ENCODE measurements at regions not wholly inside any gene's neighbourhood (a gene's known extent, or its start where the extent isn't known, plus 50 kb on each side); places are given as distances from the start of the nearest gene placed in this dataset.
A peak's percentile ranks its signal among the peaks of the same experiment; 100 is the strongest.

DNA sequence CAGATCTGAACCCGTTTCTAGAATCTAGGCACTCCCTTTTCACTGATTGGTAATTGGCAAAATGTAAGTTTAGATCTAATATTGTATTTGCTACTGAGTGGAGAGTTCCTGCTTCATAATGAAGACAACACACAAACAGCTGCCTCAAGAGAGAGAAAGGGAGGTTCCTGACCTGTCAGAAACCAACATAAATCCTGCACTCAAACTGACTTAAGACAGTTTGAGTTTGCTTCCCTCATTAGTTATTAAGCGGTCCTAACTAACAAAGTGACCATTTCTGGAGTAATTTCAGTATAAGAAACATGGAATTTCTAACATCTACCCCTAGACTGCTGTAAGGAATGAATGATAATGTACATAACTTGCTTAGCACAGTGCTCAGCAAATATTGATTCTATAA, 191.2 kb downstream of the METTL4 start:
- DNase-seq (ENCODE audit: low spot score): no peak

DNA sequence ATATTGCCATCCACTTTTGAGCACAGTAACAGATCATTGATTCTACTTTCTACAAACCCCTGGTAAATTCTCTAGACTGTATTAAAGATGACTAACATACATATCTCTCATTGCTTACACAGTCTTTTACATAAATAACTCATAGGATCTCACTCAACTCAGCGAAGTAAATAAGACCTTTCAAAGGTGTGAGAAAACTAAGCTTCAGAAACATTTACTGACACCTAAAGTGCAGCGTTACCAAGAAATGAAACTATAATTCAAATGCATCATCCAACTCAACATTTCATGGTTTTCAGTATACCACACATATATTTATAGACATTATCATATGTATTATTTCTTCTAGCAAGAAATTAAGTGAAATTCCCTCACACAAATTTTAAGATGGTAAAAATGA, 189.8 kb downstream of the METTL4 start:
- DNase-seq (ENCODE audit: low spot score): no peak

GRCh38 chr18:2387588-2387987, 183.7 kb downstream of the METTL4 start:
- no peak for DNase-seq (ENCODE audit: low spot score)

DNA sequence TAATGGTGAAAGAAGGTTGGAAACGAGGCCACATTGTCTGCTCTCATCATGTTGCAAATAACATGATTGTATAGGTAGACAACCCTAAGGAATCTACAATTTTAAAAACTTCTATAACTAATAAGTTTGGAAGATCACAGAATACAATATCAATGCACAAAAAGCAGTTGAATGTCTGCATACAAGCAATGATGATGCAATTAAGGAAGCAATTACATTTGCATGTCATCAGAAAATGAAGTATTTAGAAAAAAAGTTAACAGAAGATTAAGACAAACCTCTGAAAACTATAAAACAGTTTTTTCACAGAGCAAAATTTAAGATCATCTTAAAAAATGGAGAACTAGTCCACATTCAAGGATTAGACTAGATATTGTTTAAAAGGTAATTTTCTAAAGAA, 181.1 kb downstream of the METTL4 start:
- no peak for DNase-seq (ENCODE audit: low spot score)

DNA sequence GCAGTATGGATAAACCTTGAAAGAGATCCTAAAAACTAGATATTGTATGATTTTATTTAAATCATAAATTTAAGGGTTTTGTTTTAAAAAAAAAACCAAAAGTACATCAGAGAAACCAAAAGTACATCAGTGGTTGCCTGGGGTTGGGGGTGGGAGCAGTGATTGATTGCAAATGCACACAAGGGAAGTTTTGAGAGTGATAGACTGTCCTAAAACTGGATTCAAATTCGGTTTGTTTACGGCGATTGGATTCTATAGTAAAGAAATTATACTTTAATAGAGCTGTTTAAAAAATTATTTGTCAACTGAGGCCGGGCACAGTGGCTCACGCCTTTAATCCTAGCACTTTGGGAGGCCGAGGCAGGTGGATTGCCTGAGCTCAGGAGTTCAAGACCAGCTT, 179.8 kb downstream of the METTL4 start:
- no peak for DNase-seq (ENCODE audit: low spot score)

DNA sequence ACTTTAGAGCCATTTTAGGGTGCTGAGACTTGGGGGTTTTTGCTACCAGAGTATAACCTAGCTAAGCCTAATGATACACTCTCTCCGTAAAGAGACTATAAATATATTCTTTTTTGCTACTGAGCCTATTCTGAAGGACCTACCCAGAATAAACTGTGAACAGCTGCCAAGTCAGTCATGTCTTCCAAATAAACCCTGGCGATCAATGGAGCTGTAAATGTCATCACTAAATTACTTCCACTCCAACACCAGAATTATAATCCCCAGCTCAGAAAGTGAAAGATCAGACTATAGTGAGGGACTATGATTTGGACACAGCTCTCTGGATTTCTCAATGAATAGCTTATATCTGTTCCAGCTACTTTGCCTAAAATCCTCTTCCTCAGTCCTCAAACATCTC, 178.9 kb downstream of the METTL4 start:
- no peak for DNase-seq (ENCODE audit: low spot score)

DNA sequence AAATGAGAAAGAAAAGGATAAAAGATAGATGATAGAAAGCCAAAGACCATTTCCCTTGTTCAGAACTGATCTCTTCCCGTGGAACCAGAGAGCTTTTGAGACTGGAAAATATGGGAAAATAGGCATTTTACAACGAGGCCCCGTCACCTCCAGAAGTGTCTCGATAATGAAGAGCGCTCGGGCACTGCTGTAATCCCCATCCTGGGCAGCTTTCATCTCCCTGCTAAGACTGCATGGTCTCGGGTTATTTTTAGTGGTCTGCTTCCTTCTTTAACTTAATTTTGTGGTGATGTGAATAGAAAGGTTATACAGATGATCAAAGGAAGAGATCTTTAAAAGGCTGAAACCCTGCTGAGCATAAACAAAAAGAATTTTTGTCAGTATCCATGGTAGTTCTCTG, 176.6 kb downstream of the METTL4 start:
- DNase-seq (ENCODE audit: low spot score): no peak

GRCh38 chr18:2395427-2396161, 175.7 kb downstream of the METTL4 start:
- no peak for DNase-seq (ENCODE audit: low spot score)

DNA sequence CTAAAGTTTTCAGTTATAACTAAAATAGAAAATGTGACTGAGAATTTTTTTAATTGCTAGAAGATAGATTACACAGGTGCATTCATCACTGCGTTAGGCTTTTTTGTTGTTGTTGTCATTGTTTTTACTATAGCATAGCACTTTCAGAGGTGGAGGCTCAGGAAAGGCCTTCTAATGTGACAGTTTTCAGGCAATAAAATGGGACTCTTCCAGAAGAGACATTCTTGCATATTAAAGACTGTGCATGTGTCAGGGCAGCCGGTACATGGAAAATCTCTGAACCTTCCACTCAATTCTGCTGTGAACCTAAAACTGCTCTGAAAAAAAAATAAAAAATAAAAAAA, 175.2 kb downstream of the METTL4 start:
- no peak for DNase-seq (ENCODE audit: low spot score)

DNA sequence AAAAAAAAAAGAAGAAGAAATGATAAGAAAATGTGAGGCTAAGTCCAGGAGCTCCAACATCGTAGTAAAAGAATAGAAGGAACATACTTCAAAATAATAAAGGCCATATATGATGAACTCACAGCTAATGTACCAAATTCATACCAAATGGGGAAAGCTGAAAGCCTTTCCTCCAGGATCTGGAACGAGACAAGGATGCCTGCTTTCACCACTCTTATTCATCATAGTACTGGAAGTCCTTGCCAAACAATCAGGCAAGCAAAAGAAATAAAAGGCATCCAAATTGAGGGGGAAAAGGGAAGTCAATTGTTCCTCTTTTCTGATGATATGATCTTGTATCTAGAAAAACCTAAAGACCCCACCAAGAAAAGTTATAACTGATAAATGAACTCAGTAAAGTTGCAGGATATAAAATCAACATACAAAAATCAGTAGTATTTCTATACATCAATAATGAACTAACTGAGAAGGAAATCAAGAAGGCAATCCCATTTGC, 170.6 kb downstream of the METTL4 start:
- no peak for DNase-seq (ENCODE audit: low spot score)

GRCh38 chr18:2402084-2402483, 169.2 kb downstream of the METTL4 start:
- no peak for DNase-seq (ENCODE audit: low spot score)

DNA sequence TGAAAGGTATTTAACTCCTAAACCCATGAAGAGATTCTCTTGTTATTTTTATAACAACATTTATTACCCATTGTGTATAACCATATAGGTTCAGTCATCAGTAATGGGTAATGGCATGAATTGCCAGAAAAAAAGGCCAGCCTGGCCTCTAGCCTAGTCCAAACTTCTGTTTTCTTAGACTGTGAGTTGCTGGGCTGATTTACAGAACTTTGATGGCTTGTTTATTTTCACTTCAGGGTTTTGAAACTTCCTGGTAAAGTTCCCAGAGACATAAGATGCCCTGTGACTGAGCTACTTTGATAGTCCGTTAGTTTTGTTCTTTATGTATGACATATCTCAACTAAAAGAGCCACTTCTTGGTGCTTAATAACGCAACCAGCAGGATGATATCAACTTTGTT, 164.8 kb downstream of the METTL4 start:
- no peak for DNase-seq (ENCODE audit: low spot score)

DNA sequence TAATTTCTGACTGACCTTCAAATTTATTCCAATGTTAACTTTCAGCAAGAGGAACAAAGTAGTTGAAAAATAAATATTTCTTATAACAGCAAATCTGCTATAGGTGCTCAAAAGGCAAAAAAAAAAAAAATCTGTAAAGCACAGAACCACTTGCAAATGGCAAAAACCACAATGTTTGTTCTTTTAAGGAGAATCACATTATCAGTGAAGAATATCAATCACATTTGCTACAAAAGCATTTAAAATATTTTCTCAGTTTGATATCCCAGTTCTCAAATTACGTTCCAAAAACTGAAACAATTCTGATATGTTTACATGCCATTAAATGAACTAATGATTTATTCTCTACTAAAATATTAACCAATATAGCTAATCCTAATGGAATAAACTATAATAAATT, 163.3 kb downstream of the METTL4 start:
- DNase-seq (ENCODE audit: low spot score): no peak

- DNase-seq (ENCODE audit: low spot score): no peak
Measured at GRCh38 chr18:2409906-2410305, 161.4 kb downstream of the METTL4 start.

- no peak for DNase-seq (ENCODE audit: low spot score)
Measured at GRCh38 chr18:2410688-2411087, 160.6 kb downstream of the METTL4 start.

GRCh38 chr18:2411381-2411960, 159.8 kb downstream of the METTL4 start:
- DNase-seq (ENCODE audit: low spot score): no peak

DNA sequence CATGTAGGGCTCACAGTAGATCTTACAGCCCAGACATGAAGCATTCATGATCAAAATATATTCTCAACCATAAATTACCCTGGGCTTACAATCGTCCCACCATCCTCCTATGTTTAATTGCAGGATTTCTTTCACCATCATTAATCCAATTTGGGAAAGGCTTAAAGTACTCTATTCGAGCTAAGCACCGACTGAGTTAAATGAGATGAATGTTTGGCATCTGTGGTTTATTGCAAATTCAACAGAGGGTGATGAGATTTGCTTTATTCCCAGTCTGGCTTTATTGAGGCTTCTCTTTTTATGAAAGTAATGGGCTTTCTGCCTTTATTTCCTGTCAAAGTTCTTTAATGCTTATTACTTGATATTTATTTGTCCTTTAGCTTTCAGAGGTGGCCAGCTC, 159.0 kb downstream of the METTL4 start:
- DNase-seq (ENCODE audit: low spot score): no peak

GRCh38 chr18:2412996-2413751, 158.1 kb downstream of the METTL4 start:
- DNase-seq (ENCODE audit: low spot score): no peak

DNA sequence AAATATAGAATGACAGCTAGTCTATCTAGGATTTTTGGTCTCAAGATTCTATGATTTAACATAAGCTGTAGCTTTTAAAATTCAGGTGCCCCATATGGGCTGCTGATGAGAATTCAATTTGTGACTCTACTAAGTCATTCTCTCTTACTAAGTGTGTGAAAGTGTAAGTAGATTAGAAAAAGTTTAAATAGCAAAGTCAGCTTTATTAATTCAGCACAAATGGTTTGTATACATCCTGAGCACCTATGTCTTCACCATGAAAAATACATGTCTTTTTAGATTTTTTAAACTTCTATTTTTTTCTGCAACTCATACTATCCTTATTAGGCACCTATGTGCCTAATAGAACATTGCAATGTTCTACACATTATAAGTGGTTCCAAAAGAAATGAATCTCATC, 157.1 kb downstream of the METTL4 start:
- DNase-seq (ENCODE audit: low spot score): no peak

DNA sequence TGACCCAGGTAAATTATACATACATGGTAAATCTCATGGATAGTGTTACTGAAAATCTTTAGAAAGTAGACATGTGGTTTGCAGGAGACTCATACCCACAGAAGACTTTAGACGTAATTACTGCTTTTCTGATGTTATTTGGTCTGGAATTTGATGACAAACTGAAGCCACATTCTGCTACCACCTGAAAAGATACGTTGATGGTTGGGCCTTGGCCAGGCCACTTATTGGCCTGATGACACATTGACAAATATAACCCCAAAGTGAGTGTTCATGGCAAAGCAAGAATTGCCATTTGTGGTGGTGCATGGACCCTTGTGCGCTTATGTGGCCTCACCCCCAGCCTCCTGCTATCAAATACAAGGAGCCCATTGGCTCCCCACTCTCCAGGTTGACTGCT, 155.6 kb downstream of the METTL4 start:
- no peak for DNase-seq (ENCODE audit: low spot score)

GRCh38 chr18:2417861-2418610, 153.3 kb downstream of the METTL4 start:
- DNase-seq (ENCODE audit: low spot score): peak; percentile 53

DNA sequence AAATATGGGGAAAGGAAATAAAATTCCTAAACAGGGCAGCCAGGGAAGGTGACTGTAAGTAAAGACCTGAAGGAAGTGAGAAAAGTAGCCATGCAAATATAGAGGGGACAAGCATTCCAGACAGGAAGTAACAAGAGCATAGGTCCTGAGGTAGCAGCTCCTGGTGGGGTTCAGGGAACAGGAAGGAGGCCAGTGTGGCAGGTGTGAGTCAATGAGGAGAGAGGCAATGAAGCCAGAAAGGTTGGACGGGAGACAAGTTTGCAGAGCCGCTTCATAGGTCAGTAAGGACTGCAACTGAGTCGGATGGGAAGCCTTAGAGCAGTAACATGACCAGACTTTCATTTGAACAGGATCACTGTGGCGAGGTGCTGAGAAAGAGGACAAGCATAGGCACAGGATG, 150.9 kb downstream of the METTL4 start:
- no peak for DNase-seq (ENCODE audit: low spot score)

DNA sequence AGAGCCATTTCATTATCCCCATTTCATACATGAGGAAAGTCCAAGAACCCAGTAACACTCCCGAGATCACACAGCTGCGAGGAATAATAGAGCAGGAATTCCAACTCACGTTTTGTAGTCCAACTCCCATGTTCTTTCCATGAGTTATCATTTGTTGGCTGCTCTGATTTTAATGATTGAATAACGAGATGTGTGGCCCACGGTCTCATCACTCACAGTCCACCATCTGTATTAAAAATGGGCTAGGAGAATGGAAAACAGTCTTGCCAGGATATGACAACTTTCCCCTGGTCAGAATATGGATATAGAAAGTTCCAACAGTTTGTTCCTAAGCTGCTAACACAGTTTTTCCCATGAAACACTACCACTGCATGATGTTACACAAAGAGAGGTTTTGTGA, 147.5 kb downstream of the METTL4 start:
- DNase-seq (ENCODE audit: low spot score): no peak

All from D341Med (cell line).